ENCODE measurements at regions not wholly inside any gene's neighbourhood (a gene's known extent, or its start where the extent isn't known, plus 50 kb on each side); places are given as distances from the start of the nearest gene placed in this dataset.

GRCh38 chr15:49718234-49718633 is 97.4 kb downstream of the DTWD1 start:
- DNase-seq (ENCODE audit: low read depth), result peak; percentile 91
- TF ChIP-seq CTCF (IDR thresholded peaks at IDR 0.05; ENCODE audit: insufficient read depth, low read length), result no peak
- no peak overlapping the region for H3K4me3 ChIP-seq (ENCODE audit: low read depth, low read length)

GRCh38 chr15:49718846-49719245 is 98.0 kb downstream of the DTWD1 start:
- TF ChIP-seq CTCF (IDR thresholded peaks at IDR 0.05; ENCODE audit: insufficient read depth, low read length), result no peak
- no peak for DNase-seq (ENCODE audit: low read depth)
- H3K4me3 ChIP-seq (ENCODE audit: low read depth, low read length), result no peak overlapping the region

- DNase-seq (ENCODE audit: low read depth), result peak; percentile 42
- no peak for TF ChIP-seq CTCF (IDR thresholded peaks at IDR 0.05; ENCODE audit: insufficient read depth, low read length)
- no peak overlapping the region for H3K4me3 ChIP-seq (ENCODE audit: low read depth, low read length)
These were observed 99.4 kb downstream of the DTWD1 start for GRCh38 chr15:49720261-49720660.

- no peak overlapping the region for H3K4me3 ChIP-seq (ENCODE audit: low read depth, low read length)
- no peak for TF ChIP-seq CTCF (IDR thresholded peaks at IDR 0.05; ENCODE audit: insufficient read depth, low read length)
- DNase-seq (ENCODE audit: low read depth), result no peak
These were observed 100.2 kb downstream of the DTWD1 start for GRCh38 chr15:49721091-49721490.

GRCh38 chr15:49721621-49722020 is 100.8 kb downstream of the DTWD1 start:
- no peak for TF ChIP-seq CTCF (IDR thresholded peaks at IDR 0.05; ENCODE audit: insufficient read depth, low read length)
- no peak overlapping the region for H3K4me3 ChIP-seq (ENCODE audit: low read depth, low read length)
- DNase-seq (ENCODE audit: low read depth), result no peak

GRCh38 chr15:49723981-49724380 is 103.1 kb downstream of the DTWD1 start:
- TF ChIP-seq CTCF (IDR thresholded peaks at IDR 0.05; ENCODE audit: insufficient read depth, low read length), result no peak

More at GRCh38 chr15:49723981-49724380, 103.1 kb downstream of the DTWD1 start:
- DNase-seq (ENCODE audit: low read depth), result no peak
- no peak overlapping the region for H3K4me3 ChIP-seq (ENCODE audit: low read depth, low read length)

All from fibroblast of the aortic adventitia (primary cell).